Endothelial cell of umbilical vein (primary cell): ENCODE measurements at regions not wholly inside any gene's neighbourhood (a gene's known extent, or its start where the extent isn't known, plus 50 kb on each side); places are given as distances from the start of the nearest gene placed in this dataset.

Experiments
- BruUV-seq: library from RNA; stranded (reverse); fragments of 400-500 nt; replicated peaks from 2 replicates; lab custom pipeline; 2021; lab: Mats Ljungman, UMichigan
- CTCF ChIA-PET: fragments of 300-600, 350-600 bp; sonication (Branson Sonifier 250); formaldehyde crosslinking; loops from one replicate; lab custom pipeline; 2021; ENCODE audit warnings: antibody characterized with exemption, inconsistent platforms; lab: Charles Lee
- POLR2A ChIA-PET: fragments of 300-600, 350-600 bp; sonication (Branson Sonifier 250); formaldehyde crosslinking; loops from one replicate; lab custom pipeline; 2021; ENCODE audit warnings: antibody characterized with exemption, inconsistent platforms; lab: Charles Lee
- DNase-seq: peaks from one replicate; pipeline ENCODE4 v3.0.0-alpha.2; 2011; ENCODE audit warnings: low read depth, low spot score
- FAIRE-seq: peaks from 2 replicates; lab custom pipeline; 2011; peaks lifted over from hg19 to GRCh38; lab: Jason Lieb, UNC
- H2AFZ ChIP-seq: 2 replicates; pipeline ENCODE4 v1.6.0; 2012; ENCODE audit warnings: low read depth, low read length, control low read depth, inconsistent platforms
- H3K27ac ChIP-seq: 2 replicates; pipeline ENCODE4 v1.5.1; 2011; ENCODE audit warnings: low read depth, mild to moderate bottlenecking, control low read depth, low read length, moderate library complexity; ENCODE audit not compliant: insufficient read depth
- H3K27me3 ChIP-seq, 2 experiments: 2 replicates each; pipeline versions ENCODE4 v1.6.0 to v1.6.1; 2011; ENCODE audit warnings: low read length in 2 of 2, mixed read lengths in 1 of 2; ENCODE audit not compliant: control insufficient read depth in 2 of 2, insufficient read depth in 2 of 2
- H3K36me3 ChIP-seq, 2 experiments: 2 replicates in 1 of 2; 3 replicates in 1 of 2; pipeline ENCODE4 v1.5.1; 2011; ENCODE audit warnings: low read length in 2 of 2, mild to moderate bottlenecking in 1 of 2, moderate library complexity in 1 of 2; ENCODE audit not compliant: control insufficient read depth in 2 of 2, insufficient read depth in 2 of 2; ENCODE audit errors: extremely low read depth in 1 of 2
- H3K4me1 ChIP-seq: 3 replicates; pipeline ENCODE4 v1.5.1; 2011; ENCODE audit warnings: mild to moderate bottlenecking, low read length; ENCODE audit not compliant: control insufficient read depth, insufficient read depth; ENCODE audit errors: extremely low read depth
- H3K4me2 ChIP-seq: 2 replicates; pipeline ENCODE4 v1.6.1; 2011; ENCODE audit warnings: low read length, control low read depth, mixed read lengths; ENCODE audit not compliant: insufficient read depth
- H3K4me3 ChIP-seq, 3 experiments: fragments of 200-600 bp in 1 of 3; sonication (generic), shearing (Covaris generic) in 1 of 3; replicated peaks in 1 of 3; 2 replicates each; pipeline ENCODE4 v1.5.1; 2011 to 2016; ENCODE audit warnings: control low read depth in 3 of 3, low read length in 3 of 3, mild to moderate bottlenecking in 2 of 3, inconsistent platforms in 1 of 3, low read depth in 1 of 3, moderate library complexity in 1 of 3; ENCODE audit not compliant: insufficient read depth in 1 of 3
- H3K79me2 ChIP-seq: 2 replicates; pipeline ENCODE4 v1.6.0; 2012; ENCODE audit warnings: low read length, inconsistent platforms; ENCODE audit not compliant: control insufficient read depth, insufficient read depth
- H3K9ac ChIP-seq: replicated peaks from 2 replicates; pipeline ENCODE3; 2011; ENCODE audit warnings: low read length, control low read depth; ENCODE audit not compliant: insufficient read depth; ENCODE audit errors: extremely low read depth
- H3K9me1 ChIP-seq: replicated peaks from 3 replicates; pipeline ENCODE4 v1.6.0; 2011; ENCODE audit warnings: mild to moderate bottlenecking, low read length; ENCODE audit not compliant: control insufficient read depth, insufficient read depth; ENCODE audit errors: extremely low read depth
- H3K9me3 ChIP-seq: replicated peaks from 2 replicates; pipeline ENCODE4 v1.5.1; 2012; ENCODE audit warnings: low read length, inconsistent platforms; ENCODE audit not compliant: control insufficient read depth, insufficient read depth
- H4K20me1 ChIP-seq: replicated peaks from 2 replicates; pipeline ENCODE3; 2011; ENCODE audit warnings: mild to moderate bottlenecking, low read length; ENCODE audit not compliant: control insufficient read depth, insufficient read depth; ENCODE audit errors: extremely low read depth
- EZH2 ChIP-seq: IDR thresholded peaks from 2 replicates; pipeline ENCODE4 v1.6.1; 2012; ENCODE audit warnings: borderline replicate concordance, low read depth, mild to moderate bottlenecking, moderate library complexity, low read length, inconsistent platforms; ENCODE audit not compliant: severe bottlenecking
- FOS ChIP-seq: IDR thresholded peaks from 2 replicates; pipeline ENCODE4 v1.6.1; 2011; ENCODE audit warnings: mild to moderate bottlenecking, low read length, moderate library complexity, borderline replicate concordance; ENCODE audit not compliant: insufficient read depth
- GATA2 ChIP-seq: IDR thresholded peaks from 2 replicates; pipeline ENCODE4 v1.7.0; 2011; ENCODE audit warnings: low read depth, mild to moderate bottlenecking, moderate library complexity, mixed read lengths, low read length; ENCODE audit not compliant: insufficient read length, insufficient read depth
- JUN ChIP-seq: IDR thresholded peaks from 2 replicates; pipeline ENCODE4 v1.6.1; 2011; ENCODE audit warnings: borderline replicate concordance, low read depth; ENCODE audit not compliant: insufficient read length, insufficient read depth
- MAX ChIP-seq: IDR thresholded peaks from 2 replicates; pipeline ENCODE4 v1.6.1; 2011; ENCODE audit not compliant: insufficient read depth, insufficient read length
- MYC ChIP-seq: IDR thresholded peaks from one replicate; pipeline ENCODE4 v1.6.1; 2011; ENCODE audit warnings: mild to moderate bottlenecking, low read depth, low read length
- POLR2A ChIP-seq: IDR thresholded peaks from 2 replicates; pipeline ENCODE4 v1.6.1; 2012; ENCODE audit warnings: low read depth, mild to moderate bottlenecking, control low read depth, low read length
- POLR2AphosphoS5 ChIP-seq: IDR thresholded peaks from 2 replicates; pipeline ENCODE4 v1.6.1; 2012; ENCODE audit warnings: low read depth, mild to moderate bottlenecking, control low read depth, low read length, moderate library complexity; ENCODE audit not compliant: insufficient read depth
- dilution Hi-C: fragments of 300-500 bp; cut with MboI; formaldehyde crosslinking; loops from one replicate; pipeline ENCODE4 v1.15.0; 2019; ENCODE audit warnings: low sequenced_read_pairs; ENCODE audit not compliant: extremely low pct_ligation_motif_present
- intact Hi-C: fragments of 100-400 bp; cut with micrococcal nuclease; formaldehyde crosslinking; loops from one replicate; pipeline ENCODE4 v1.10.0; 2022
- TF ChIP-seq, protein P1 (sequence below), 2 donors: IDR thresholded peaks; 1 replicate in 1 of 2; 2 replicates in 1 of 2; pipeline ENCODE4 v1.5.1; 2011; ENCODE audit warnings: low read length in 2 of 2, mild to moderate bottlenecking in 2 of 2, moderate library complexity in 2 of 2, control low read depth in 1 of 2, inconsistent platforms in 1 of 2, low read depth in 1 of 2; ENCODE audit not compliant: insufficient read depth in 1 of 2; ENCODE audit errors: extremely low read depth in 1 of 2

- H3K27me3 ChIP-seq = no peaks in the 10 kb centered on the region
- no peaks in the 10 kb centered on the region for H3K36me3 ChIP-seq
- TF ChIP-seq JUN (no peak), FOS (no peak), POLR2AphosphoS5 (no peak), EZH2 (no peak), MYC (no peak)
- TF ChIP-seq, protein P1, sequence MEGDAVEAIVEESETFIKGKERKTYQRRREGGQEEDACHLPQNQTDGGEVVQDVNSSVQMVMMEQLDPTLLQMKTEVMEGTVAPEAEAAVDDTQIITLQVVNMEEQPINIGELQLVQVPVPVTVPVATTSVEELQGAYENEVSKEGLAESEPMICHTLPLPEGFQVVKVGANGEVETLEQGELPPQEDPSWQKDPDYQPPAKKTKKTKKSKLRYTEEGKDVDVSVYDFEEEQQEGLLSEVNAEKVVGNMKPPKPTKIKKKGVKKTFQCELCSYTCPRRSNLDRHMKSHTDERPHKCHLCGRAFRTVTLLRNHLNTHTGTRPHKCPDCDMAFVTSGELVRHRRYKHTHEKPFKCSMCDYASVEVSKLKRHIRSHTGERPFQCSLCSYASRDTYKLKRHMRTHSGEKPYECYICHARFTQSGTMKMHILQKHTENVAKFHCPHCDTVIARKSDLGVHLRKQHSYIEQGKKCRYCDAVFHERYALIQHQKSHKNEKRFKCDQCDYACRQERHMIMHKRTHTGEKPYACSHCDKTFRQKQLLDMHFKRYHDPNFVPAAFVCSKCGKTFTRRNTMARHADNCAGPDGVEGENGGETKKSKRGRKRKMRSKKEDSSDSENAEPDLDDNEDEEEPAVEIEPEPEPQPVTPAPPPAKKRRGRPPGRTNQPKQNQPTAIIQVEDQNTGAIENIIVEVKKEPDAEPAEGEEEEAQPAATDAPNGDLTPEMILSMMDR (IDR thresholded peaks at IDR 0.05; ENCODE audit: extremely low read depth in 1 of 2, insufficient read depth in 1 of 2, low read depth in 1 of 2, low read length in 2 of 2) = no peak
- H3K9ac ChIP-seq = no peak overlapping the region
- no peak overlapping the region for H2AFZ ChIP-seq
- no peaks in the 10 kb centered on the region for H3K79me2 ChIP-seq
- H3K9me1 ChIP-seq = no peaks in the 10 kb centered on the region
- H4K20me1 ChIP-seq = no peaks in the 10 kb centered on the region
- H3K4me1 ChIP-seq = no peaks in the 10 kb centered on the region
- intact Hi-C loops = no loop called here
- dilution Hi-C loops = no loop called here
- ChIA-PET CTCF (interaction anchor here (1.1 kb wide), 1 partner anchor 26 kb away, joined by 3 read pairs; no protein-coding TSS in a partner anchor), POLR2A (no interaction called here)
- no peak overlapping the region for H3K4me2 ChIP-seq
- DNase-seq = no peak
- H3K27ac ChIP-seq = no peak overlapping the region
- no peaks in the 10 kb centered on the region for H3K9me3 ChIP-seq
- no peak overlapping the region for H3K4me3 ChIP-seq
- BruUV-seq = no TSS peak
- FAIRE-seq = no peak
These were observed 99.1 kb downstream of the PLK2 start for GRCh38 chr5:58360794-58361193.

- no peak overlapping the region for H2AFZ ChIP-seq
- H3K9me1 ChIP-seq = no peaks in the 10 kb centered on the region
- POLR2A ChIA-PET = no interaction called here
- no peak overlapping the region for H3K27ac ChIP-seq
- no peak overlapping the region for H3K4me3 ChIP-seq
- no peaks in the 10 kb centered on the region for H3K4me1 ChIP-seq
- no peaks in the 10 kb centered on the region for H3K79me2 ChIP-seq
- H3K9me3 ChIP-seq = no peaks in the 10 kb centered on the region
- no peak overlapping the region for H3K4me2 ChIP-seq
- intact Hi-C loops = no loop called here
- no peaks in the 10 kb centered on the region for H3K27me3 ChIP-seq
- TF ChIP-seq MYC (no peak), FOS (no peak), JUN (no peak), EZH2 (no peak), GATA2 (no peak), POLR2AphosphoS5 (no peak), MAX (no peak), POLR2A (no peak)
- TF ChIP-seq, protein P1 (IDR thresholded peaks at IDR 0.05; ENCODE audit: extremely low read depth in 1 of 2, insufficient read depth in 1 of 2, low read depth in 1 of 2, low read length in 2 of 2) = no peak
- no peak overlapping the region for H3K9ac ChIP-seq
- no peaks in the 10 kb centered on the region for H3K36me3 ChIP-seq
- dilution Hi-C loops = no loop called here
- H4K20me1 ChIP-seq = no peaks in the 10 kb centered on the region
- no TSS peak for BruUV-seq
- CTCF ChIA-PET = no interaction called here
- FAIRE-seq (no peak), DNase-seq (no peak)
These were observed 99.9 kb downstream of the PLK2 start for GRCh38 chr5:58359981-58360380.
